GM18511 (cell line): ENCODE measurements at regions not wholly inside any gene's neighbourhood (a gene's known extent, or its start where the extent isn't known, plus 50 kb on each side); places are given as distances from the start of the nearest gene placed in this dataset.

Experiments
- ATAC-seq: cut with Tn5 transposase; IDR thresholded peaks from one replicate; pipeline ENCODE4 v1.9.1; 2021; ENCODE audit warnings: mild to moderate bottlenecking, moderate library complexity; ENCODE audit not compliant: unreplicated experiment

- ATAC-seq = no peak
Measured at GRCh38 chr16:66066404-66066803, 300.1 kb upstream of the CDH5 start.

- no peak for ATAC-seq
Measured at GRCh38 chr16:66065925-66066324, 300.6 kb upstream of the CDH5 start.

- ATAC-seq = no peak
Measured at GRCh38 chr16:66064801-66065530, 301.5 kb upstream of the CDH5 start.

GRCh38 chr16:66058832-66059231, 307.7 kb upstream of the CDH5 start:
- no peak for ATAC-seq

GRCh38 chr16:66058172-66058691, 308.3 kb upstream of the CDH5 start:
- no peak for ATAC-seq

- ATAC-seq = no peak
Measured at GRCh38 chr16:66057057-66057456, 309.4 kb upstream of the CDH5 start.

- ATAC-seq = no peak
Measured at GRCh38 chr16:66054095-66054494, 312.4 kb upstream of the CDH5 start.

- ATAC-seq = no peak
Measured at GRCh38 chr16:66052745-66053144, 313.7 kb upstream of the CDH5 start.

- no peak for ATAC-seq
Measured at GRCh38 chr16:66050991-66051390, 315.5 kb upstream of the CDH5 start.

- ATAC-seq = no peak
Measured at GRCh38 chr16:66049865-66050264, 316.6 kb upstream of the CDH5 start.

GRCh38 chr16:66045626-66046025, 320.9 kb upstream of the CDH5 start:
- no peak for ATAC-seq

GRCh38 chr16:66044556-66044955, 321.9 kb upstream of the CDH5 start:
- no peak for ATAC-seq

- no peak for ATAC-seq
Measured at GRCh38 chr16:66044089-66044488, 322.4 kb upstream of the CDH5 start.

GRCh38 chr16:66043326-66043725, 323.2 kb upstream of the CDH5 start:
- ATAC-seq = no peak

GRCh38 chr16:66042341-66042740, 324.1 kb upstream of the CDH5 start:
- ATAC-seq = no peak

GRCh38 chr16:66041907-66042306, 324.6 kb upstream of the CDH5 start:
- ATAC-seq = no peak

GRCh38 chr16:66039793-66040192, 326.7 kb upstream of the CDH5 start:
- no peak for ATAC-seq

- no peak for ATAC-seq
Measured at GRCh38 chr16:66036793-66037715, 329.4 kb upstream of the CDH5 start.

- no peak for ATAC-seq
Measured at GRCh38 chr16:66036184-66036583, 330.3 kb upstream of the CDH5 start.

GRCh38 chr16:66035096-66035495, 331.4 kb upstream of the CDH5 start:
- no peak for ATAC-seq

GRCh38 chr16:66032841-66033240, 333.6 kb upstream of the CDH5 start:
- ATAC-seq = no peak

- no peak for ATAC-seq
Measured at GRCh38 chr16:66030036-66030435, 336.5 kb upstream of the CDH5 start.
